ENCODE measurements at regions not wholly inside any gene's neighbourhood (a gene's known extent, or its start where the extent isn't known, plus 50 kb on each side); places are given as distances from the start of the nearest gene placed in this dataset.

GRCh38 chr5:74244406-74244805 is 396.1 kb downstream of the ENC1 start:
- DNase-seq: no peak
- intact Hi-C loops (cut with DNase I; ENCODE audit: low total_unique reads): no loop called here
- 83 to 93% methylated on average over 3 of the region's 3 CpGs for WGBS, 2 donors
- TF ChIP-seq CTCF (IDR thresholded peaks at IDR 0.05) (no peak), POLR2A (IDR thresholded peaks at IDR 0.05) (no peak)
- Histone ChIP-seq H3K4me3 (no peak overlapping the region), H3K4me1 (peaks cover 5% of the 10 kb centered on the region), H3K27ac (no peak overlapping the region), H3K36me3 (ENCODE audit: low read depth, missing control alignments) (no peaks in the 10 kb centered on the region), H3K9me3 (no peaks in the 10 kb centered on the region), H3K27me3 (no peaks in the 10 kb centered on the region)

- WGBS, 2 donors: 70 to 73% methylated on average over 2 of the region's 2 CpGs
- H3K4me1 ChIP-seq: peaks cover 5% of the 10 kb centered on the region
- H3K27me3 ChIP-seq: no peaks in the 10 kb centered on the region
- DNase-seq: no peak
- H3K36me3 ChIP-seq (ENCODE audit: low read depth, missing control alignments): no peaks in the 10 kb centered on the region
- no peaks in the 10 kb centered on the region for H3K9me3 ChIP-seq
- TF ChIP-seq POLR2A (IDR thresholded peaks at IDR 0.05): no peak
- no peak for TF ChIP-seq CTCF (IDR thresholded peaks at IDR 0.05)
- H3K27ac ChIP-seq: no peak overlapping the region
- no peak overlapping the region for H3K4me3 ChIP-seq
- intact Hi-C loops (cut with DNase I; ENCODE audit: low total_unique reads): no loop called here
Observed at GRCh38 chr5:74243634-74244033, 396.9 kb downstream of the ENC1 start.

GRCh38 chr5:74242516-74242915 is 398.0 kb downstream of the ENC1 start:
- Histone ChIP-seq H3K36me3 (ENCODE audit: low read depth, missing control alignments) (no peaks in the 10 kb centered on the region), H3K27me3 (no peaks in the 10 kb centered on the region), H3K4me1 (peaks cover 5% of the 10 kb centered on the region), H3K27ac (no peak overlapping the region), H3K9me3 (no peaks in the 10 kb centered on the region), H3K4me3 (no peak overlapping the region)
- TF ChIP-seq POLR2A (IDR thresholded peaks at IDR 0.05) (no peak), CTCF (IDR thresholded peaks at IDR 0.05) (no peak)
- WGBS, 2 donors: 83 to 94% methylated on average over 3 of the region's 3 CpGs
- DNase-seq: no peak
- intact Hi-C loops (cut with DNase I; ENCODE audit: low total_unique reads): no loop called here

GRCh38 chr5:74241751-74242140 is 398.8 kb downstream of the ENC1 start:
- no peak for TF ChIP-seq CTCF (IDR thresholded peaks at IDR 0.05)
- no peak for TF ChIP-seq POLR2A (IDR thresholded peaks at IDR 0.05)
- Histone ChIP-seq H3K36me3 (ENCODE audit: low read depth, missing control alignments) (no peaks in the 10 kb centered on the region), H3K27ac (no peak overlapping the region), H3K4me3 (no peak overlapping the region), H3K27me3 (no peaks in the 10 kb centered on the region), H3K9me3 (no peaks in the 10 kb centered on the region), H3K4me1 (peaks cover 5% of the 10 kb centered on the region)
- WGBS, 2 donors: 70 to 71% methylated on average over 2 of the region's 2 CpGs
- no peak for DNase-seq
- intact Hi-C loops (cut with DNase I; ENCODE audit: low total_unique reads): no loop called here

Data from testis (tissue), 2 donors.